ENCODE measurements at regions not wholly inside any gene's neighbourhood (a gene's known extent, or its start where the extent isn't known, plus 50 kb on each side); places are given as distances from the start of the nearest gene placed in this dataset.
A peak's percentile ranks its signal among the peaks of the same experiment; 100 is the strongest.

- H3K27ac ChIP-seq, result peak overlapping the region; percentile 15; the same call in 1 of the 2 replicates
Observed at GRCh38 chr5:74916831-74917710, 50.9 kb upstream of the FAM169A start.

More at GRCh38 chr5:74916831-74917710, 50.9 kb upstream of the FAM169A start:
- TF ChIP-seq CTCF (conservative IDR thresholded peaks at IDR 0.05) (no peak), ZFX (IDR thresholded peaks at IDR 0.05) (no peak)
